Hepatocyte (in vitro differentiated cells): ENCODE measurements at regions not wholly inside any gene's neighbourhood (a gene's known extent, or its start where the extent isn't known, plus 50 kb on each side); places are given as distances from the start of the nearest gene placed in this dataset.

Experiments used
- DNase-seq: peaks from one replicate; pipeline ENCODE4 v3.0.0-alpha.2; 2016; ENCODE audit warnings: low spot score
- H2AFZ ChIP-seq: fragments of 200-600 bp; sonication (generic); 2 replicates; pipeline ENCODE4 v1.6.0; 2016; ENCODE audit warnings: antibody characterized with exemption, mild to moderate bottlenecking
- H3K27ac ChIP-seq: fragments of 200-600 bp; sonication (generic); 2 replicates; pipeline ENCODE4 v1.5.1; 2016; ENCODE audit warnings: mild to moderate bottlenecking
- H3K27me3 ChIP-seq: fragments of 200-600 bp; sonication (generic); 2 replicates; pipeline ENCODE4 v1.6.1; 2016
- H3K36me3 ChIP-seq: fragments of 200-600 bp; sonication (generic); replicated peaks from 2 replicates; pipeline ENCODE4 v1.5.1; 2016; ENCODE audit warnings: low read depth; ENCODE audit not compliant: insufficient read depth
- H3K4me1 ChIP-seq: fragments of 200-600 bp; sonication (generic); 2 replicates; pipeline ENCODE4 v1.5.1; 2016; ENCODE audit warnings: mild to moderate bottlenecking, moderate library complexity; ENCODE audit not compliant: insufficient read depth
- H3K4me2 ChIP-seq: fragments of 200-600 bp; sonication (generic); 2 replicates; pipeline ENCODE4 v1.6.0; 2016
- H3K4me3 ChIP-seq: fragments of 200-600 bp; sonication (generic); 2 replicates; pipeline ENCODE4 v1.5.1; 2016; ENCODE audit warnings: mild to moderate bottlenecking
- H3K79me2 ChIP-seq: fragments of 200-600 bp; sonication (generic); 2 replicates; pipeline ENCODE4 v1.6.0; 2017; ENCODE audit warnings: mild to moderate bottlenecking
- H3K9me2 ChIP-seq: fragments of 200-600 bp; sonication (generic); replicated peaks from 2 replicates; pipeline ENCODE4 v1.6.0; 2017; ENCODE audit warnings: mild to moderate bottlenecking; ENCODE audit not compliant: insufficient read depth
- H3K9me3 ChIP-seq: fragments of 200-600 bp; sonication (generic); 2 replicates; pipeline ENCODE4 v1.5.1; 2016; ENCODE audit warnings: low read depth, mild to moderate bottlenecking
- H4K20me1 ChIP-seq: fragments of 200-600 bp; sonication (generic); 2 replicates; pipeline ENCODE4 v1.6.0; 2016; ENCODE audit warnings: mild to moderate bottlenecking; ENCODE audit not compliant: insufficient read depth, poor library complexity, severe bottlenecking
- EZH2 ChIP-seq: fragments of 200-600 bp; sonication (generic); IDR thresholded peaks from 2 replicates; pipeline ENCODE4 v1.6.1; 2016; ENCODE audit warnings: antibody characterized with exemption, mild to moderate bottlenecking, borderline replicate concordance
- EZH2phosphoT487 ChIP-seq: fragments of 200-600 bp; sonication (generic); IDR thresholded peaks from one replicate; pipeline ENCODE4 v1.6.1; 2018; ENCODE audit warnings: antibody characterized with exemption, mild to moderate bottlenecking, low read depth, moderate library complexity; ENCODE audit not compliant: unreplicated experiment, severe bottlenecking
- WGBS: methylation state at CpG from one replicate; pipeline ENCODE4 v1.1.6; 2016; ENCODE audit warnings: low lambda C conversion rate; ENCODE audit errors: missing lambda C conversion rate; 5-methylcytosine and 5-hydroxymethylcytosine counted together
- TF ChIP-seq, protein P1 (sequence below): fragments of 200-600 bp; sonication (generic); IDR thresholded peaks from 2 replicates; pipeline ENCODE4 v1.5.1; 2016; ENCODE audit warnings: antibody characterized with exemption, mild to moderate bottlenecking; ENCODE audit not compliant: poor library complexity

DNA sequence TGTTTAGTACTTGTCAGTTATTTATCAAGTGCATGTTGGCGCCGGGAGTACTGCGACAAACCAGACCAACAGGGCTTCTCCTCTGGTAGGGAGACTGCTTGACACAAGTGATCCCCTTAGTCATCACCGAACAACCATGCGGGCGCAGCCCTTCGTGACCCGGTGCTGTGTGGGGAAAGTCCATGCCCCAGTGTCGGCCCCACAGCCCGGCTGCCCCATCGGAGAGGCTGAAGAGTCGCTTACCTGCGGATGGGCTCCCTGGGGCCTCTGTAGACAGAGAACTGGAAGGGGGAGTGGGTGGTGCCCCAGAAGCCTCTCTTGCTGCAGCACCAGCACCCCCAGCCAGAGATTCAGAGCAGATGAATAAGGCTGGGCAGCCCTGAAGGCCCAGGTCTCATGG is 90.3 kb upstream of the PRR23E start:
- no peak for TF ChIP-seq EZH2phosphoT487
- TF ChIP-seq, protein P1, sequence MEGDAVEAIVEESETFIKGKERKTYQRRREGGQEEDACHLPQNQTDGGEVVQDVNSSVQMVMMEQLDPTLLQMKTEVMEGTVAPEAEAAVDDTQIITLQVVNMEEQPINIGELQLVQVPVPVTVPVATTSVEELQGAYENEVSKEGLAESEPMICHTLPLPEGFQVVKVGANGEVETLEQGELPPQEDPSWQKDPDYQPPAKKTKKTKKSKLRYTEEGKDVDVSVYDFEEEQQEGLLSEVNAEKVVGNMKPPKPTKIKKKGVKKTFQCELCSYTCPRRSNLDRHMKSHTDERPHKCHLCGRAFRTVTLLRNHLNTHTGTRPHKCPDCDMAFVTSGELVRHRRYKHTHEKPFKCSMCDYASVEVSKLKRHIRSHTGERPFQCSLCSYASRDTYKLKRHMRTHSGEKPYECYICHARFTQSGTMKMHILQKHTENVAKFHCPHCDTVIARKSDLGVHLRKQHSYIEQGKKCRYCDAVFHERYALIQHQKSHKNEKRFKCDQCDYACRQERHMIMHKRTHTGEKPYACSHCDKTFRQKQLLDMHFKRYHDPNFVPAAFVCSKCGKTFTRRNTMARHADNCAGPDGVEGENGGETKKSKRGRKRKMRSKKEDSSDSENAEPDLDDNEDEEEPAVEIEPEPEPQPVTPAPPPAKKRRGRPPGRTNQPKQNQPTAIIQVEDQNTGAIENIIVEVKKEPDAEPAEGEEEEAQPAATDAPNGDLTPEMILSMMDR = no peak
- TF ChIP-seq EZH2 = no peak
- Histone ChIP-seq H3K36me3 (no peaks in the 10 kb centered on the region), H3K4me1 (no peaks in the 10 kb centered on the region), H3K4me3 (no peak overlapping the region), H3K79me2 (no peaks in the 10 kb centered on the region), H3K4me2 (no peak overlapping the region), H3K27me3 (no peaks in the 10 kb centered on the region), H4K20me1 (no peaks in the 10 kb centered on the region), H3K9me2 (no peaks in the 10 kb centered on the region), H2AFZ (no peak overlapping the region), H3K9me3 (no peaks in the 10 kb centered on the region), H3K27ac (no peak overlapping the region)
- no peak for DNase-seq
- 90% methylated on average over 13 of the region's 13 CpGs for WGBS

- H3K27ac ChIP-seq = no peak overlapping the region
- H3K4me3 ChIP-seq = no peak overlapping the region
- H3K27me3 ChIP-seq = no peaks in the 10 kb centered on the region
- no peak overlapping the region for H2AFZ ChIP-seq
- H3K79me2 ChIP-seq = no peaks in the 10 kb centered on the region
- TF ChIP-seq EZH2 = no peak
- TF ChIP-seq, protein P1 = no peak
- no peak for TF ChIP-seq EZH2phosphoT487
- no peaks in the 10 kb centered on the region for H3K9me2 ChIP-seq
- no peaks in the 10 kb centered on the region for H4K20me1 ChIP-seq
- DNase-seq = no peak
- H3K36me3 ChIP-seq = no peaks in the 10 kb centered on the region
- no peaks in the 10 kb centered on the region for H3K4me1 ChIP-seq
- no peak overlapping the region for H3K4me2 ChIP-seq
- no peaks in the 10 kb centered on the region for H3K9me3 ChIP-seq
- 81% methylated on average over 10 of the region's 10 CpGs for WGBS
These were observed 89.9 kb upstream of the PRR23E start for GRCh38 chr3:127103080-127103479.

GRCh38 chr3:127104586-127104985 is 88.3 kb upstream of the PRR23E start:
- H3K4me2 ChIP-seq = no peak overlapping the region
- H3K79me2 ChIP-seq = no peaks in the 10 kb centered on the region
- no peaks in the 10 kb centered on the region for H3K36me3 ChIP-seq
- 95% methylated on average over 7 of the region's 7 CpGs for WGBS
- no peak overlapping the region for H2AFZ ChIP-seq
- H3K4me1 ChIP-seq = no peaks in the 10 kb centered on the region
- H3K27me3 ChIP-seq = no peaks in the 10 kb centered on the region
- DNase-seq = no peak
- no peaks in the 10 kb centered on the region for H4K20me1 ChIP-seq
- H3K27ac ChIP-seq = no peak overlapping the region
- H3K4me3 ChIP-seq = no peak overlapping the region
- no peaks in the 10 kb centered on the region for H3K9me2 ChIP-seq
- no peaks in the 10 kb centered on the region for H3K9me3 ChIP-seq
- TF ChIP-seq, protein P1 = no peak

DNA sequence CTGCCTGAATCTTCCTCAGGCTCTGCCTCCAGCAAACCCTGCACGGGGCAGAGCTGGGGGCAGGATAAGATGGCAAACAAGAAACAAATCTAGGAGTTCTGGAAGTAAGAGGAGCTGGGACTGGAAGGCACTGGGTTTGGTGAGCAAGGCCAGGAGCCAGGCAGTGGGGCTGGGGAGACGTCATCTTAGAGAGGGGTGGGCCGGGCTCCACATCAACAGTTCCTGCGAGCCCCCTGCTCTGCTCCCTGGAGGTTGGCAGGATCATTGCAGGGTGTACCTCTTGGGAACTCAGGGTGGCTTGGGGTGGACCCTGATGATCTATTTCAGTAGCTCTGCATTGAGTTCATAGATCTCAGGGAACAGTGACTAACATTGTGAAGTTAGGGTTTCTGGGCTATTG is 87.3 kb upstream of the PRR23E start:
- no peak overlapping the region for H3K4me3 ChIP-seq
- 80% methylated on average over 4 of the region's 4 CpGs for WGBS
- no peaks in the 10 kb centered on the region for H4K20me1 ChIP-seq
- H3K4me1 ChIP-seq = no peaks in the 10 kb centered on the region
- no peak overlapping the region for H2AFZ ChIP-seq
- H3K79me2 ChIP-seq = no peaks in the 10 kb centered on the region
- no peak overlapping the region for H3K27ac ChIP-seq
- DNase-seq = no peak
- no peaks in the 10 kb centered on the region for H3K9me3 ChIP-seq
- H3K36me3 ChIP-seq = no peaks in the 10 kb centered on the region
- H3K4me2 ChIP-seq = no peak overlapping the region
- no peaks in the 10 kb centered on the region for H3K27me3 ChIP-seq
- TF ChIP-seq, protein P1 = no peak
- no peak for TF ChIP-seq EZH2phosphoT487
- no peak for TF ChIP-seq EZH2
- no peaks in the 10 kb centered on the region for H3K9me2 ChIP-seq
